DND-41 (cell line): ENCODE measurements at regions not wholly inside any gene's neighbourhood (a gene's known extent, or its start where the extent isn't known, plus 50 kb on each side); places are given as distances from the start of the nearest gene placed in this dataset.
"Not testable (repeated sequence)": the region's sequence is repeated elsewhere in the genome, so short reads cannot be mapped to it uniquely, and the experiment has no call there.

Source experiments
- ATAC-seq: fragments of 200-7000 bp; cut with Tn5 transposase; 3 replicates; pipeline ENCODE4 v1.9.1; 2021; ENCODE audit warnings: low read depth; ENCODE audit not compliant: insufficient read depth
- DNase-seq: peaks from one replicate; pipeline ENCODE4 v3.0.0-alpha.2; 2020
- H2AFZ ChIP-seq: 2 replicates; pipeline ENCODE4 v1.6.0; 2012; ENCODE audit warnings: low read depth, low read length
- H3K27ac ChIP-seq: 2 replicates; pipeline ENCODE4 v1.5.1; 2012; ENCODE audit warnings: low read length, inconsistent platforms
- H3K27me3 ChIP-seq: fragments of 200-600 bp; sonication (generic); 2 replicates; pipeline ENCODE4 v1.6.0; 2012; ENCODE audit warnings: low read length, mild to moderate bottlenecking, inconsistent platforms; ENCODE audit not compliant: insufficient read depth, poor library complexity
- H3K36me3 ChIP-seq: 2 replicates; pipeline ENCODE4 v1.5.1; 2012; ENCODE audit warnings: low read length, inconsistent platforms; ENCODE audit not compliant: insufficient read depth
- H3K4me1 ChIP-seq: 2 replicates; pipeline ENCODE4 v1.5.1; 2012; ENCODE audit warnings: mild to moderate bottlenecking, low read length; ENCODE audit not compliant: insufficient read depth
- H3K4me2 ChIP-seq: 2 replicates; pipeline ENCODE4 v1.6.0; 2012; ENCODE audit warnings: mild to moderate bottlenecking, moderate library complexity, low read length, inconsistent platforms; ENCODE audit not compliant: insufficient read depth
- H3K4me3 ChIP-seq, 2 experiments: fragments of 200-600 bp in 1 of 2; shearing (Covaris generic) in 1 of 2; 2 replicates each; pipeline ENCODE4 v1.5.1; 2012 to 2016; ENCODE audit warnings: inconsistent platforms in 2 of 2, low read length in 2 of 2, mild to moderate bottlenecking in 2 of 2, low read depth in 1 of 2, moderate library complexity in 1 of 2
- H3K79me2 ChIP-seq: 2 replicates; pipeline ENCODE4 v1.6.0; 2012; ENCODE audit warnings: low read length, inconsistent platforms; ENCODE audit not compliant: insufficient read depth
- H3K9ac ChIP-seq: 2 replicates; pipeline ENCODE4 v1.6.0; 2012; ENCODE audit warnings: low read depth, mild to moderate bottlenecking, inconsistent platforms, low read length, moderate library complexity
- H3K9me3 ChIP-seq: 2 replicates; pipeline ENCODE4 v1.5.1; 2012; ENCODE audit warnings: low read length, moderate library complexity, mild to moderate bottlenecking, inconsistent platforms; ENCODE audit not compliant: insufficient read depth, severe bottlenecking
- H4K20me1 ChIP-seq: 2 replicates; pipeline ENCODE4 v1.6.0; 2012; ENCODE audit warnings: low read length; ENCODE audit not compliant: insufficient read depth
- EZH2 ChIP-seq: IDR thresholded peaks from 3 replicates; pipeline ENCODE4 v1.6.1; 2012; ENCODE audit warnings: borderline replicate concordance, low read depth, mild to moderate bottlenecking, moderate library complexity, low read length, inconsistent platforms; ENCODE audit not compliant: severe bottlenecking
- TF ChIP-seq, protein P1 (sequence below): IDR thresholded peaks from 2 replicates; pipeline ENCODE4 v1.5.1; 2012; ENCODE audit warnings: borderline replicate concordance, low read length, moderate library complexity, mild to moderate bottlenecking; ENCODE audit not compliant: poor library complexity, severe bottlenecking; ENCODE audit errors: extremely low read depth

DNA sequence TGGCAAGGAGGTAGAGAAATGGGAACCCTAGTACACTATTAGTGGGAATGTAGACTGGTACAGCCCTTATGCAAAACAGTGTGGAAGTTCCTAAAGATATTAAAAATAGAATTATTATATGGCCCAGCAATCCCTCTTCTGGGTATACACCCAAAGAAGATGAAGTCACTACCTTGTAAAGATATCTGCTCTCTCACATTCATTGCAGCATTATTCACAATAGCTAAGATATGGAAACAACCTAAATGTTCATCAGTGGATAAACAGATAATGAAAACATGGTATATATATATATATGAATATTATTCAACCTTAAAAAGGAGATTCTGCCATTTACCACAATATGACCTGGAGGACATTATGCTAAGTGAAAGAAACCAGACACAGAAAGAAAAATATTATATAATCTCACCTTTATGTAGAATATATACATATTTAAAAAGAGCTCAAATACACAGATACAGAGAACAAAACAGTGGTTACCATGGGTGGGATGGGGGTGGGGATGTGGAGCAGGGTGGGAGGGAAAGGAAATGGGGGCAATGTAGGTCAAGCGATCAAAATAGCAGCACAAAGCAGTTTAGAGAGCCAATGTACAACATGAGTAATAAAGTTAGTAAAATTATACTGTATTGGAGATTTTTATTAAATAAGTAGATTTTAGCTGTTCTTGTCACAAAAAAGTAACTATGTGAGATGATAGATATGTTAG lies 138.6 kb downstream of the SPRY1 start:
- Histone ChIP-seq H3K4me3 (no peak overlapping the region), H3K27me3 (peaks cover 3% of the 10 kb centered on the region), H3K4me1 (no peaks in the 10 kb centered on the region), H3K79me2 (no peaks in the 10 kb centered on the region), H3K9me3 (no peaks in the 10 kb centered on the region), H3K27ac (no peak overlapping the region), H3K36me3 (no peaks in the 10 kb centered on the region), H3K4me2 (no peak overlapping the region), H2AFZ (no peak overlapping the region), H4K20me1 (no peaks in the 10 kb centered on the region), H3K9ac (no peak overlapping the region)
- DNase-seq (no peak), ATAC-seq (no peak)
- no peak for TF ChIP-seq EZH2
- TF ChIP-seq, protein P1, sequence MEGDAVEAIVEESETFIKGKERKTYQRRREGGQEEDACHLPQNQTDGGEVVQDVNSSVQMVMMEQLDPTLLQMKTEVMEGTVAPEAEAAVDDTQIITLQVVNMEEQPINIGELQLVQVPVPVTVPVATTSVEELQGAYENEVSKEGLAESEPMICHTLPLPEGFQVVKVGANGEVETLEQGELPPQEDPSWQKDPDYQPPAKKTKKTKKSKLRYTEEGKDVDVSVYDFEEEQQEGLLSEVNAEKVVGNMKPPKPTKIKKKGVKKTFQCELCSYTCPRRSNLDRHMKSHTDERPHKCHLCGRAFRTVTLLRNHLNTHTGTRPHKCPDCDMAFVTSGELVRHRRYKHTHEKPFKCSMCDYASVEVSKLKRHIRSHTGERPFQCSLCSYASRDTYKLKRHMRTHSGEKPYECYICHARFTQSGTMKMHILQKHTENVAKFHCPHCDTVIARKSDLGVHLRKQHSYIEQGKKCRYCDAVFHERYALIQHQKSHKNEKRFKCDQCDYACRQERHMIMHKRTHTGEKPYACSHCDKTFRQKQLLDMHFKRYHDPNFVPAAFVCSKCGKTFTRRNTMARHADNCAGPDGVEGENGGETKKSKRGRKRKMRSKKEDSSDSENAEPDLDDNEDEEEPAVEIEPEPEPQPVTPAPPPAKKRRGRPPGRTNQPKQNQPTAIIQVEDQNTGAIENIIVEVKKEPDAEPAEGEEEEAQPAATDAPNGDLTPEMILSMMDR = no peak

DNA sequence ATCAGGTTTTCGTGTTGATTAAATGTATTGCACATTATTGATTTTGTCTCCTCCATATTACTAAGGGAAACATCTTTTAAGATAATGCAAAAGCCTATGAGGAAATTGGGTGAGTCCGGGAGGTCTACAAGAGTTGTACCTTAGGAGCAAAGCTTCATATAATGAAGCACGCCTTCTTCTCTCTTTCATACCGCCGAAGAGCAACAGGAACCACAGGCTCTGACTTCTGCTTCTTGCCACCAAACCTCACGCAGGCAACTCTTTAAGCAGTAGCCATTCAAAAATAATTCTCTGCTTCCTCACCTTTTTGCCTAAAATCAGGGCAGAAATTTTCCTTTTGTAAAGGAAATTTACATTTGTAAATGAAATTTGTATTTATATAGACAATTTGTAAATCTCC lies 139.6 kb downstream of the SPRY1 start:
- no peaks in the 10 kb centered on the region for H3K4me1 ChIP-seq
- DNase-seq (no peak), ATAC-seq (no peak)
- H3K27ac ChIP-seq = no peak overlapping the region
- no peak overlapping the region for H3K9ac ChIP-seq
- H4K20me1 ChIP-seq = no peaks in the 10 kb centered on the region
- peaks cover 3% of the 10 kb centered on the region for H3K27me3 ChIP-seq
- no peaks in the 10 kb centered on the region for H3K36me3 ChIP-seq
- TF ChIP-seq, protein P1 = no peak
- TF ChIP-seq EZH2 = no peak
- H2AFZ ChIP-seq = no peak overlapping the region
- H3K4me2 ChIP-seq = no peak overlapping the region
- no peaks in the 10 kb centered on the region for H3K9me3 ChIP-seq
- H3K79me2 ChIP-seq = no peaks in the 10 kb centered on the region
- H3K4me3 ChIP-seq = no peak overlapping the region

DNA sequence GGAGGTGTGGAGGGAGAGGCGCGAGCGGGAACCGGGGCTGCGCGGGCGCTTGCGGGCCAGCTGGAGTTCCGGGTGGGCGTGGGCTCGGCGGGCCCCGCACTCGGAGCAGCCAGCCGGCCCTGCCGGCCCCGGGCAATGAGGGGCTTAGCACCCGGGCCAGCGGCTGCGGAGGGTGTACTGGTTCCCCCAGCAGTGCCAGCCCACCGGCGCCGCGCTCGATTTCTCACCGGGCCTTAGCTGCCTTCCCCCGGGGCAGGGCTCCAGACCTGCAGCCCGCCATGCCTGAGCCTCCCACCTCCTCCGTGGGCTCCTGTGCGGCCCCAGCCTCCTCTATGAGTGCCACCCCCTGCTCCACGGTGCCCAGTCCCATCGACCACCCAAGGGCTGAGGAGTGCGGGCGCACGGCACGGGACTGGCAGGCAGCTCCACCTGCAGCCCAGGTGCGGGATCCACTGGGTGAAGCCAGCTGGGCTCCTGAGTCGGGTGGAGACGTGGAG lies 141.4 kb downstream of the SPRY1 start:
- not testable (repeated sequence) for H3K27me3 ChIP-seq, H2AFZ ChIP-seq, H3K9me3 ChIP-seq, H3K4me1 ChIP-seq, H3K9ac ChIP-seq, H3K4me3 ChIP-seq, DNase-seq, H3K27ac ChIP-seq, H3K4me2 ChIP-seq, ATAC-seq, H3K36me3 ChIP-seq, H3K79me2 ChIP-seq, H4K20me1 ChIP-seq

DNA sequence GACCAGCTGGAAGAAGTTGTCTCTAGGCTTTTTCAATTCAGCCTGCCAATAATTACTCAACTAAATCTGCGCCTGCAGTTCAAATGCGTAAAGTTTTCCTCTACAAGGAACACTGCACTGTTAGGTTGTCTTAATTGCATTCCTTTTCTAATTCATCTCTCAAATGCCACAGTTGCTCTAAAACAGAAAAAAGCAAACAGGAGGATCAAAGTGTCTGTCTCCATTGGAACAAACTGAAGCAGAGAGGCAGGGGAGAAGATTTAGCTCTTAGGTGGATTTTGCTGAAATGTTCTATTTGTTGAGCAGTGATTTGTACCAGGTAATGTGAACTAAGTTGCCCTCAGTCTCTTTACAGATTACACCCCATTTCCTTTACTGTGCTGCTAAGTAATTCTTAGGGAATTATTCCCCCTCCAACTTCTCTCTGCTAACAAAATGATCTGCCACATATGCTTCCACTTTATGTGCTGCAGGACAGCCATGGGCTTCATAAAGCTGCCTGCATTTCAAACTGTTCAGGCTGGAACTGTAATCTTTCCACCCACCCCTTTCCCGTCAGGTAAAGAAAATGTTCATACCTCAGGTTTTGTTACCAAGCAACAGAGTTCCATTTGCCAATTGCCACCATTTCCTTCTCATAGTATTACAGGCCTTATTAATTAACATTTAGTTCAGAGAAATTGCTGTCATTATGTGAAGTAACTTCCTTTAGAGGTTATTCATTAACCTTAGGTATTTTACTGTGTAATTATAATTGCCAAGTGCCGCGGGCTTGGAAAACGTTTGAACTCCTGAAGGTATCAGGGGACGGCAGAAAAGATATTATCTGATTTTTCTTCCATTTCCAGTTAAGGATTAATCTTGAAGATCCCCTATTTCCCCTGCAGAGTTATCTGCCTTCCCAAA lies 149.3 kb downstream of the SPRY1 start:
- Histone ChIP-seq H3K79me2 (no peaks in the 10 kb centered on the region), H3K9ac (no peak overlapping the region), H3K36me3 (no peaks in the 10 kb centered on the region), H4K20me1 (no peaks in the 10 kb centered on the region), H3K27ac (no peak overlapping the region), H3K4me1 (no peaks in the 10 kb centered on the region), H3K9me3 (no peaks in the 10 kb centered on the region), H3K4me2 (no peak overlapping the region), H3K4me3 (no peak overlapping the region), H2AFZ (no peak overlapping the region), H3K27me3 (no peaks in the 10 kb centered on the region)
- TF ChIP-seq, protein P1 = no peak
- TF ChIP-seq EZH2 = no peak
- DNase-seq (no peak), ATAC-seq (no peak)
